Islet of Langerhans (tissue), 1 donor: ENCODE measurements at regions not wholly inside any gene's neighbourhood (a gene's known extent, or its start where the extent isn't known, plus 50 kb on each side); places are given as distances from the start of the nearest gene placed in this dataset.
"Not testable (repeated sequence)": the region's sequence is repeated elsewhere in the genome, so short reads cannot be mapped to it uniquely, and the experiment has no call there.

Experiments
- FAIRE-seq: peaks from one replicate; lab custom pipeline; 2011; peaks lifted over from hg19 to GRCh38; lab: Jason Lieb, UNC

DNA sequence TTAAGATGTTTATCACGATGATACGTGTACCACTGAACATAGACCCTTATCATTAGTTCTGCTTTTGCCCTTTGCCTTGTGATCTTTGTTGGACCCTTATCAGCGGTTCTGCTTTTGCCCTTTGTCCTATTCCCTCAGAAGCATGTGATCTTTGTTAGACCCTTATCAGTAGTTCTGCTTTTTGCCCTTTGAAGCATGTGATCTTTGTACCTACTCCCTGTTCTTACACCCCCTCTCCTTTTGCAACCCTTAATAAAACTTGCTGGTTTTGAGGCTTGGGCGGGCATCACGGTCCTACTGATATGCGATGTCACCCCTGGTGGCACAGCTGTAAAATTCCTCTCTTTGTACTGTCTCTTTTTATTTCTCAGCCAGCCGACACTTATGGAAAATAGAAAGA lies 117.0 kb downstream of the SDHAF3 start:
- FAIRE-seq = not testable (repeated sequence)

DNA sequence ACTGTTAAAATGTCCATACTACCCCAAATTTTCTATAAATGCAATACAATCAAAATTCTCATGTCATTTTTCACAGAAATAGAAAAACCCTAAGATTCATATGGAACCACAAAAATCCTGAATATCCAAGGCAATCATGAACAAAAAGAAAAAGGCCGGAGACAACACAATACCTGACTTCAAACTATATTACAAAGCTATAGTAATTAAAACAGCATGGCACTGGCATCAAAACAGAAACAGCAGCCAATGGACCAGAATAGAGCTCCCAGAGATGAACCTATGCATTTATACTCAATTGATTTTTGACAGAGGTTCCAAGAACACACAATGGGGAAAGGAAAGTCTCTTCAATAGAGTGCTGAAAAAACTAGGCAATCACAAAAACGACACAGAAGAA lies 128.8 kb downstream of the SDHAF3 start:
- FAIRE-seq = no peak

GRCh38 chr7:97258187-97258586 lies 140.7 kb downstream of the SDHAF3 start:
- FAIRE-seq = not testable (repeated sequence)

- no peak for FAIRE-seq
Observed at GRCh38 chr7:97269741-97270140, 152.2 kb downstream of the SDHAF3 start.

GRCh38 chr7:97270280-97270679 lies 152.8 kb downstream of the SDHAF3 start:
- no peak for FAIRE-seq

DNA sequence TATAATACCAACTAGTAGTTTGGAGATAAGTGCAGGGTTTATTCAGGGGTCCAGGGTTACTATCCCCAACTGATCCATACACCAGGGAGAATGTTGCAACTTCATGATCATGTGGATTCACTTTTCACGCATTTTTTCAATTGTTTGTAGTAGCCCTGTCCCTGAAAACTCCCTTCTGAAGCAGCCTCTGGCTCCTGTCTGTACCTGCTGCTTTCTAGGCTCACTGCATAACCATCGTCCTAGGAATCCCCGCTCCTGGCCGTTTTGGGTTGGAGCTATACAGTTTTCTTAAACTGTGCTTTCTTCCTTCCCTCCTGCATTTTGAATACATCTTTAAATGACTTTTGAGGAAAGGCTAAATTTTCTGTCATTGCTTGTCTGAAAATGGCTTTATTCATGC lies 154.1 kb downstream of the SDHAF3 start:
- FAIRE-seq = no peak

DNA sequence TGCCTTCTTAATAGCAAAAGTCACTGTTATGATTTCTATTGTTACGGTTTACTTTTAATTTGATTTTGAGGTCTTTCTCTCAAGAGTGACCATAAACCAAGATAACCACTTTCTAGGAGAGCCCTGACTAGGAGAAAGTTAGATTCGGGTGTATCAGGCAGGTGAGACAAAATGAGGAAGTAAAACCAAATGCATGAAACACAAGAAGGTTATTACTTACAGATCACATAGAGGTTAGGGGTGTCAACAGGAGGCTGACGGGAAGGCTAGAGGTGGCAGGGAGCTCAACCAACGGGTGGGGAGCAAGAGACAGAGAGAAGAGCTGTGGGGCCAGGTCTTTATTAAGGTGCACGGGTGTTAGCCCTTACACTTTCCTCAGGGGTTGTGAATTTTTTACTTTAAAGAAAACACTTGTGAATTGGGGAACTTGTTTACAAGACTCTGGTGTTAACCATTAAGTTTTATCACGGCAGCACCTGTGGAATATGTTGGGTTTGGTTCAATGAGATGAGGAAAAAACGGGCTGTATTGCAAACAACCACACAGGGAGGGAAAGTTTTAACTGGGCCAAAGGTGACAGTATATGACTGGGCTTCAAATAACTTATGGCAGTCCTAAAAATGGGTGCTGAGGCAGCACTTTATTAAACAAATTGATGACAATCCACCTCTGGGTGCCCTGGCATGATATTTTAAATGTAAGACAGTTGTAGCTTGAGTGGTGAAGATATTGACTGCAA lies 154.9 kb downstream of the SDHAF3 start:
- FAIRE-seq = no peak

- FAIRE-seq = no peak
Observed at GRCh38 chr7:97275475-97275874, 158.0 kb downstream of the SDHAF3 start.

DNA sequence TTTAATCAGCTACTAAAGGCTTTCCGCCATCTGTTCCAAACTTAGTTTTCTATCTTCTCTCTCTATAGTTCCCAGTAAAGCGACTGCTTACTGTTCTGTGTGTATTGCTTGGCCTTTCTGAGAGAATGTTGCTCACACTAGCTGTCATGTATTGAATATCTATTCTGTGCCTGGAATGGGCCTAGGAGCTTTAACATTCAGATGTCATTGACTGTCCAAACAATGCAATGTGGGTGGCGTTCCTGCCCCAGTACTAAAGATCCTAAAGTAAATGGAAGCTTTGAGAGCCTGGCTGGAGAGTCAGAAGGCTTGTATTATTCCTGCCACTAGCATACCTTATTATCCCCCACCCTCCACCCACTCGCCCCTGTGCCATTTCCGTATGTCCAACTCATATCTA lies 163.5 kb downstream of the SDHAF3 start:
- no peak for FAIRE-seq

DNA sequence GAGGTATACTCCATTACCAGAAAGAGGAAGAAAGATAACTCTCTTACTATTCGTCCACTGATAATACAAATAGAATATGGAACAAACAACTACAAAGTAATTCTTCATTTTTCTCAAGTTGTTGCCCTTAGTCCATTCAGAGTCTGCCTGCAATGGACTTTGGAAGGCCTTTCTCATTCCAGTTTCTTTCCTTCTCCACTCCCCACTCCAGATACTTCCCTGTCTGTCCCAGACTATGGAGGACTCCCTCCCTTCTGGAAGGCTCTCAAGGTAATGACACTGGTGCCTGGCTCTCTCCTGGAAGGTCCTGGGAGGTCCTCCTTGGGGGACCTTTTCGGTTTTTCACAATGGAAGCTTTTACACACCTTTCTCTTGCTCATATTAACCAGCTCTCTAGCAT lies 167.8 kb downstream of the SDHAF3 start:
- FAIRE-seq = no peak

GRCh38 chr7:97293031-97293430 lies 175.5 kb downstream of the SDHAF3 start:
- FAIRE-seq = no peak

DNA sequence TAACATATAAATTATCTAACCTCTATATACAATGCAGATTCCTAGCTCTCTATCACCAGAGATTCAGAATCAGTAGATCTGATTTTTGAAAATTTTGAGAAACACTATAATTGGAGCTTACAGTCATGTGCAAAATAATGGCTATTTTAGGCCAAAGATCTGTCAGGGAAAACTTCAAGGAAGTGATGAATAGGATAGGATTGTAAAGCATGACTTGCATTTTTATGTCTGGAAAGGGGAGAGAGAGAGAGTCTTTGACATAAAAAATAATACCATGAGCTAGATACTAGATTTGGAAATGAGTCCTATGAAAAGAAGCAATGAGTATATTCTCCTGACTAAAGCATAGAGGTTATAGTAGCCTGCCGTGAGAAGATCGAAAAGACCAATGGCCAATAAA lies 181.1 kb downstream of the SDHAF3 start:
- FAIRE-seq = no peak

- no peak for FAIRE-seq
Observed at GRCh38 chr7:97305589-97305988, 188.1 kb downstream of the SDHAF3 start.

- FAIRE-seq = no peak
Observed at GRCh38 chr7:97307521-97308108, 190.1 kb downstream of the SDHAF3 start.

DNA sequence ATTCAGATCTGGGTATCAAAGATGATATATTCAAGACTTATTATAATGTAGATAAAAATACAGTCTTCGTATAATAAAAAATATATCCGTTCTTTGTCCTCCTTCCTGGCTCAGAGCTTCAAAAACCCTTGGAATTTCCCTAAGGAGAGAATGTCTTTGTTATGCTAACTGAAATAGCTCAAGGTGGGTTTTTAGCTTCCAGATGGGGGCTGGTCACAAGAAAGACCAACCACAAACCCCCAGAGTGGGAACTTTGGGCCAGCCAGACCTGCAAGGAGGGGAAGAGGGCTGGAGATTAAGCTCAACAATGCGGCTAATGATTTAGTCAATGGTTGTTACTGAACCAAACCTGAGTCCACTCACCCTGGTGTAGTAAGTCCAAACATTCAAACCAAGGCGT lies 196.4 kb downstream of the SDHAF3 start:
- FAIRE-seq = no peak

GRCh38 chr7:97317575-97317974 lies 200.1 kb downstream of the SDHAF3 start:
- FAIRE-seq = no peak

DNA sequence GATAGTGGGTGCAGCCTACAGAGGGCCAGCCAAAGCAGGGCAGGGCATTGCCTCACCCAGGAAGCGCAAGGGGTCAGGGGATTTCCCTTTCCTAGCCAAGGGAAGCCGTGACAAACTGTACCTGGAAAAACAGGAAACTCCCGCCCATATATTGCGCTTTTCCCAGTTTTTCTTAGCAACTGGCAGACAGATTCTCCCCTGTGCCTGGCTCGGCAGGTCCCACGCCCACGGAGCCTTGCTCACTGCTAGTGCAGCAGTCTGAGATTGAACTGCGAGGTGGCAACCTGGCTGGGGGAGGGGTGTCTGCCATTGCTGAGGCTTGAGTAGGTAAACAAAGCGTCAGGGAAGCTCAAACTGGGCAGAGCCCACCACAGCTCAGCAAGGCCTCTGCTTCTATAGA lies 212.4 kb downstream of the SDHAF3 start:
- not testable (repeated sequence) for FAIRE-seq

GRCh38 chr7:97337849-97338248 lies 220.4 kb downstream of the SDHAF3 start:
- no peak for FAIRE-seq

DNA sequence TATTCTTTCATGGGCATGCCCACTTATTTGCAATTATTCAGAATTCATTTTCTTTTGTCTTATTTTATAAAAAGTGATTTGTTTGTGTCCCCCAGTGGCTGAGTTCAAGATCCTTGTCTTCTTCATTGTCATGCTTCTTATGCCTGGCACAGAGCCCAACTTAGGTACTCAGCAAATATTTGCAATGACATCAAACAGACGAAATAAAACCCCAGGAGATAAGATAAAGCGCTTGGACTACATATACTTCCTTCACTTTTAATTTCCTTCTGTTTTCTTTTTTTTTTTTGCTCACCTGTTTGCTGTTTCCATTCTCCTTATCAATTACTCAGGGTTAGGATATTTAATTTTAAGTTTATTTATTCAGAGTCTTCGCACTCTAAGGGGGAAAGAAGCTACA lies 225.0 kb downstream of the SDHAF3 start:
- FAIRE-seq = no peak

- FAIRE-seq = no peak
Observed at GRCh38 chr7:97346349-97346748, 228.9 kb downstream of the SDHAF3 start.

DNA sequence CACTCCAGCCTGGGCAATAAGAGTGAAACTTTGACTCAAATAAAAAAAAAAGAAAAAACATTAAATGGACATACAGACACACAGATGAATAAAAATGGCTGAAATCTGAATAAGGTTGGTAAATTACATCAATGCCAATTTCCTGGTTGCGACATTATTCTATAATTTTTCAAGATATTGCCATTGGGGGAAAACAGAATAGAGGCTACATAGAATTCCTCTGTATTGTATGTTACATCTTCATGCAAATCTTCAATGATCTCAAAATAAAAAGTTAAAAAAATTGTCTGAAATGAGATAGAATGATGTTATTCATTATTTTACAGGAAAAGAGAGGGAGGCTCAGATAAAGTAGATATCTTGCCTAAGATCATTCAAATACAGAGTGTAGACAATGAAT lies 234.0 kb downstream of the SDHAF3 start:
- FAIRE-seq = no peak

GRCh38 chr7:97357459-97357858 lies 240.0 kb downstream of the SDHAF3 start:
- no peak for FAIRE-seq

DNA sequence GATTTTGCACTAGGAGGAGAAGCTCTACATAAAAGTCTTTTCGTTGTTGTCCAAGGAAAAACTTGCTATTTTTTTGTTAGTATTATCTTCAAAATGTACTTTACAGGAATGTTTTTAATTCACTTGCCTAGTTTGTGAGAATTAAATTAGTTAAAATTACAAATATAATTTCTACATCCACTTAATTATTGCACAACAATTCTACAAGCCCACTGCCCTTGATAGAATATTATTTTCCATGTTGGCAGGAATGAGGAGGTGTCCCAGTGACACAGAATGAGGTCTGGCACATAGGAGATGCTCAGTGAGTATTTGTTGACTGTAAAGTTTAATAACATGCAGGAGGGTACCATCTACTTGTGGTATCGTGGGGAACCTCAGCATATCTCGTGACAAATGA lies 255.4 kb downstream of the SDHAF3 start:
- no peak for FAIRE-seq

- FAIRE-seq = no peak
Observed at GRCh38 chr7:97373736-97374135, 256.2 kb downstream of the SDHAF3 start.
